CD4-positive, alpha-beta T cell (primary cell): ENCODE measurements at regions not wholly inside any gene's neighbourhood (a gene's known extent, or its start where the extent isn't known, plus 50 kb on each side); places are given as distances from the start of the nearest gene placed in this dataset.

Experiments
- ATAC-seq: fragments of 200-7000 bp; cut with Tn5 transposase; one replicate; pipeline ENCODE4 v1.10.0; 2022; ENCODE audit warnings: mild to moderate bottlenecking; ENCODE audit not compliant: poor library complexity
- CTCF ChIA-PET: fragments of 350-600 bp; sonication (Branson Sonifier 250); formaldehyde crosslinking; loops from one replicate; lab custom pipeline; 2021; ENCODE audit warnings: antibody characterized with exemption, inconsistent platforms; lab: Charles Lee
- POLR2A ChIA-PET: fragments of 350-600 bp; sonication (Branson Sonifier 250); formaldehyde crosslinking; loops from one replicate; lab custom pipeline; 2021; ENCODE audit warnings: antibody characterized with exemption, inconsistent platforms; lab: Charles Lee
- DNase-seq, 14 experiments: peaks; one replicate each; pipeline ENCODE4 v3.0.0-alpha.2; 2013 to 2020; ENCODE audit warnings: mixed read lengths in 2 of 14
- H3K27ac ChIP-seq, 2 donors: one replicate each; pipeline versions ENCODE4 v1.5.1 to v1.7.0; 2013; ENCODE audit warnings: low read length in 2 of 2, low read depth in 1 of 2, mild to moderate bottlenecking in 1 of 2
- H3K27me3 ChIP-seq, 2 experiments: 1 replicate in 1 of 2; 2 replicates in 1 of 2; pipeline versions ENCODE4 v1.6.1 to v1.7.0; 2013; ENCODE audit warnings: low read length in 2 of 2, control low read depth in 1 of 2, mild to moderate bottlenecking in 1 of 2, moderate library complexity in 1 of 2; ENCODE audit not compliant: insufficient read depth in 2 of 2, control insufficient read depth in 1 of 2
- H3K36me3 ChIP-seq: one replicate; pipeline ENCODE4 v1.6.1; 2013; ENCODE audit warnings: low read length, control low read depth; ENCODE audit not compliant: insufficient read depth
- H3K4me1 ChIP-seq: one replicate; pipeline ENCODE4 v1.6.1; 2013; ENCODE audit warnings: low read length, control low read depth; ENCODE audit not compliant: insufficient read depth
- H3K4me3 ChIP-seq: one replicate; pipeline ENCODE4 v1.5.1; 2013; ENCODE audit warnings: mild to moderate bottlenecking, low read length, moderate library complexity
- H3K9me3 ChIP-seq, 2 experiments: 1 replicate in 1 of 2; 2 replicates in 1 of 2; pipeline versions ENCODE4 v1.6.1 to v1.7.0; 2013; ENCODE audit warnings: low read length in 2 of 2, mild to moderate bottlenecking in 2 of 2, control low read depth in 1 of 2, moderate library complexity in 1 of 2; ENCODE audit not compliant: control insufficient read depth in 1 of 2, insufficient read depth in 1 of 2
- H3K27ac Mint-ChIP-seq: one replicate; pipeline ENCODE4 v1.8.0; 2020; ENCODE audit warnings: mixed read lengths
- H3K27me3 Mint-ChIP-seq: one replicate; pipeline ENCODE4 v1.8.0; 2021; ENCODE audit warnings: mixed read lengths
- H3K36me3 Mint-ChIP-seq: one replicate; pipeline ENCODE4 v1.8.0; 2021; ENCODE audit warnings: low read depth, mixed read lengths
- H3K4me1 Mint-ChIP-seq: one replicate; pipeline ENCODE4 v1.8.0; 2021; ENCODE audit warnings: low read depth, mixed read lengths
- H3K4me3 Mint-ChIP-seq: one replicate; pipeline ENCODE4 v1.8.0; 2020; ENCODE audit warnings: mild to moderate bottlenecking, mixed read lengths
- H3K9me3 Mint-ChIP-seq: one replicate; pipeline ENCODE4 v1.8.0; 2020; ENCODE audit warnings: mixed read lengths
- intact Hi-C, 2 experiments: fragments of 100-400 bp; cut with DNase I in 1 of 2; cut with micrococcal nuclease in 1 of 2; formaldehyde crosslinking; loops; one replicate each; pipeline versions ENCODE4 v1.15.1 to v1.9.0; 2023 to 2025; cut with DNase I, micrococcal nuclease
- TF ChIP-seq, protein P1 (sequence below): fragments of 200-600 bp; IDR thresholded peaks from one replicate; pipeline ENCODE4 v1.8.0; 2022; ENCODE audit warnings: antibody characterized with exemption, mild to moderate bottlenecking

DNA sequence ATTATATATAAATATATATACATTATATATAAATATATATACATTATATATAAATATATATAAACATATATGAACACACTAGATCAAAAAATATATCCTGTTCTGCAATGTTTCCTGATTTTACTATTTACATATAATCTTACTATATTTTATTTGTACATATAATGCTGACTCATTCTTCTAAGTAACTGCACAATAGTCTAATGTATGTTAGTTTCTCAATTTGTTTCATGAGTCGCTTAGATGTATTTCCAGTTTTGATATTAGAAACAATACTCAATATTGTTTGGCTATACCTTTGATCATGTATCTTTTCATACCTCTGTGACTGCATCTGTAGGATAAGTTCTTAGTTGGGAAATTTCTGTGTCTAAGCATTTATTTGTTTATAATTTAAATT, 669.9 kb upstream of the CCDC54 start:
- no peak overlapping the region for H3K4me3 Mint-ChIP-seq
- H3K9me3 Mint-ChIP-seq = no peaks in the 10 kb centered on the region
- no peaks in the 10 kb centered on the region for H3K4me1 Mint-ChIP-seq
- intact Hi-C loops = no loop called here
- H3K4me3 ChIP-seq = no peak overlapping the region
- ATAC-seq (no peak), DNase-seq (no peak)
- H3K27ac ChIP-seq = no peak overlapping the region
- no peaks in the 10 kb centered on the region for H3K27me3 Mint-ChIP-seq
- TF ChIP-seq, protein P1, sequence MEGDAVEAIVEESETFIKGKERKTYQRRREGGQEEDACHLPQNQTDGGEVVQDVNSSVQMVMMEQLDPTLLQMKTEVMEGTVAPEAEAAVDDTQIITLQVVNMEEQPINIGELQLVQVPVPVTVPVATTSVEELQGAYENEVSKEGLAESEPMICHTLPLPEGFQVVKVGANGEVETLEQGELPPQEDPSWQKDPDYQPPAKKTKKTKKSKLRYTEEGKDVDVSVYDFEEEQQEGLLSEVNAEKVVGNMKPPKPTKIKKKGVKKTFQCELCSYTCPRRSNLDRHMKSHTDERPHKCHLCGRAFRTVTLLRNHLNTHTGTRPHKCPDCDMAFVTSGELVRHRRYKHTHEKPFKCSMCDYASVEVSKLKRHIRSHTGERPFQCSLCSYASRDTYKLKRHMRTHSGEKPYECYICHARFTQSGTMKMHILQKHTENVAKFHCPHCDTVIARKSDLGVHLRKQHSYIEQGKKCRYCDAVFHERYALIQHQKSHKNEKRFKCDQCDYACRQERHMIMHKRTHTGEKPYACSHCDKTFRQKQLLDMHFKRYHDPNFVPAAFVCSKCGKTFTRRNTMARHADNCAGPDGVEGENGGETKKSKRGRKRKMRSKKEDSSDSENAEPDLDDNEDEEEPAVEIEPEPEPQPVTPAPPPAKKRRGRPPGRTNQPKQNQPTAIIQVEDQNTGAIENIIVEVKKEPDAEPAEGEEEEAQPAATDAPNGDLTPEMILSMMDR = no peak
- no peaks in the 10 kb centered on the region for H3K27me3 ChIP-seq
- H3K36me3 Mint-ChIP-seq = no peaks in the 10 kb centered on the region
- no peaks in the 10 kb centered on the region for H3K4me1 ChIP-seq
- POLR2A ChIA-PET = no interaction called here
- H3K27ac Mint-ChIP-seq = no peak overlapping the region
- H3K36me3 ChIP-seq = no peaks in the 10 kb centered on the region
- H3K9me3 ChIP-seq = no peaks in the 10 kb centered on the region
- CTCF ChIA-PET = no interaction called here

DNA sequence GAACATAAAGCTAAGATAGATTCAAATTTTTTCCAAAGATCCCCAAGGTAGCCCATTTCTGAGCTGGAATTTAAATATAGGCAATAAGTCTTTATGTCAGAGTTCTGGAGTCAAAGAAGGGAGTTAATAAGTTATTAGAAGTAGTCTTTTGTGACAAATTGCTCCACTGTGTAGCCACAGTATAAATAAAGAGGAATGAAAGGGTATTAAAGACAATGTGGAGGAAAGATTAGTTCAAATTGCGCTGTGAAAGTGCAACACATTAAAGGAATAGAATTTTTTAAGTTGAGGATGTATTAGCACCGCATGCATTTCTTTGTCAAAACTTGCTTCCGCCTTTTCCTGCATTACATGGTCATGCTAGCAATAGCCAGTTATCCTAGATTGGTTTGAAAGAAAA, 666.6 kb upstream of the CCDC54 start:
- TF ChIP-seq, protein P1 = no peak
- CTCF ChIA-PET = no interaction called here

DNA sequence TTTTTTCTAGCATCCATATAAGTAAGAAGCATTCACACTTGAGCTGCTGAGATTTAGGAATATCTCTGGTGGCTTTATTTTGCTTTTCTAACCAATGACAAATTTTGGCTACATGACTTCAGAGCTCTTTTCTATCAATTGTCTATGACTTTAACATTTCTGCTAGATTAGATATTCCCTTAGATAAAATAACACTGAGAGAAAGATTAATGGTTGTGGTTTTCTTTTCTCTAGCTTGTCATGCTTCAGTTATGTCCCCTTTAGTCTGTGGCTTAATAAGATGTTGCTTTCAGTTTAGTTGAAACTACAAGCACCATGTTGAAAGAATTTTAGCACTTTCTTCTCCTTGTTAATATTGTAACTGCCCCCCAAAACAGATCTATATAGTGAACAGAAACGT, 665.6 kb upstream of the CCDC54 start:
- no peak overlapping the region for H3K27ac Mint-ChIP-seq
- no peaks in the 10 kb centered on the region for H3K36me3 ChIP-seq
- intact Hi-C loops = no loop called here
- ChIA-PET POLR2A (no interaction called here), CTCF (no interaction called here)
- no peak overlapping the region for H3K27ac ChIP-seq
- no peaks in the 10 kb centered on the region for H3K4me1 ChIP-seq
- no peaks in the 10 kb centered on the region for H3K4me1 Mint-ChIP-seq
- H3K4me3 ChIP-seq = no peak overlapping the region
- H3K4me3 Mint-ChIP-seq = no peak overlapping the region
- no peaks in the 10 kb centered on the region for H3K36me3 Mint-ChIP-seq
- DNase-seq = no peak
- no peaks in the 10 kb centered on the region for H3K27me3 Mint-ChIP-seq
- H3K27me3 ChIP-seq = no peaks in the 10 kb centered on the region
- H3K9me3 Mint-ChIP-seq = no peaks in the 10 kb centered on the region
- no peaks in the 10 kb centered on the region for H3K9me3 ChIP-seq
- TF ChIP-seq, protein P1 = no peak
- no peak for ATAC-seq

More for the DNA sequence above, 666.6 kb upstream of the CCDC54 start:
- no peaks in the 10 kb centered on the region for H3K4me1 Mint-ChIP-seq
- Histone ChIP-seq H3K4me3 (no peak overlapping the region), H3K36me3 (no peaks in the 10 kb centered on the region), H3K27me3 (no peaks in the 10 kb centered on the region), H3K9me3 (no peaks in the 10 kb centered on the region), H3K4me1 (no peaks in the 10 kb centered on the region), H3K27ac (no peak overlapping the region)
- POLR2A ChIA-PET = no interaction called here
- intact Hi-C loops = no loop called here
- no peak for ATAC-seq
- no peaks in the 10 kb centered on the region for H3K36me3 Mint-ChIP-seq
- H3K27ac Mint-ChIP-seq = no peak overlapping the region
- no peak overlapping the region for H3K4me3 Mint-ChIP-seq
- H3K27me3 Mint-ChIP-seq = no peaks in the 10 kb centered on the region
- DNase-seq = no peak
- H3K9me3 Mint-ChIP-seq = no peaks in the 10 kb centered on the region
